Cardiac muscle cell (in vitro differentiated cells and primary cell): ENCODE measurements at regions not wholly inside any gene's neighbourhood (a gene's known extent, or its start where the extent isn't known, plus 50 kb on each side); places are given as distances from the start of the nearest gene placed in this dataset.
A peak's percentile ranks its signal among the peaks of the same experiment; 100 is the strongest.

Source experiments
- DNase-seq, 2 donors: peaks; one replicate each; pipeline versions ENCODE4 v3.0.0 to v3.0.0-alpha.2; 2010 to 2017; ENCODE audit warnings: low read depth in 1 of 2, low spot score in 1 of 2
- H3K27ac ChIP-seq: fragments of 200-600 bp; sonication (generic); 2 replicates; pipeline ENCODE4 v1.5.1; 2016
- H3K27me3 ChIP-seq: fragments of 200-600 bp; sonication (generic); 2 replicates; pipeline ENCODE4 v1.6.0; 2016; ENCODE audit warnings: control low read depth
- H3K36me3 ChIP-seq: fragments of 200-600 bp; sonication (generic); 2 replicates; pipeline ENCODE4 v1.5.1; 2016; ENCODE audit warnings: control low read depth
- H3K4me1 ChIP-seq: fragments of 200-600 bp; sonication (generic); 2 replicates; pipeline ENCODE4 v1.8.1; 2017; ENCODE audit warnings: low read depth, mild to moderate bottlenecking, mixed run types
- H3K4me3 ChIP-seq: fragments of 200-600 bp; sonication (generic); 2 replicates; pipeline ENCODE4 v1.5.1; 2016; ENCODE audit warnings: mild to moderate bottlenecking
- H3K9me3 ChIP-seq: fragments of 200-600 bp; sonication (generic); 2 replicates; pipeline ENCODE4 v1.5.1; 2017; ENCODE audit warnings: low read depth, mild to moderate bottlenecking, control low read depth
- TF ChIP-seq, protein P1 (sequence below): IDR thresholded peaks from 2 replicates; pipeline ENCODE4 v1.5.1; 2012; ENCODE audit warnings: low read depth, mild to moderate bottlenecking, low read length

- Histone ChIP-seq H3K4me3 (no peak overlapping the region), H3K9me3 (no peaks in the 10 kb centered on the region), H3K4me1 (no peaks in the 10 kb centered on the region), H3K36me3 (no peaks in the 10 kb centered on the region), H3K27me3 (no peaks in the 10 kb centered on the region), H3K27ac (no peak overlapping the region)
- TF ChIP-seq, protein P1, sequence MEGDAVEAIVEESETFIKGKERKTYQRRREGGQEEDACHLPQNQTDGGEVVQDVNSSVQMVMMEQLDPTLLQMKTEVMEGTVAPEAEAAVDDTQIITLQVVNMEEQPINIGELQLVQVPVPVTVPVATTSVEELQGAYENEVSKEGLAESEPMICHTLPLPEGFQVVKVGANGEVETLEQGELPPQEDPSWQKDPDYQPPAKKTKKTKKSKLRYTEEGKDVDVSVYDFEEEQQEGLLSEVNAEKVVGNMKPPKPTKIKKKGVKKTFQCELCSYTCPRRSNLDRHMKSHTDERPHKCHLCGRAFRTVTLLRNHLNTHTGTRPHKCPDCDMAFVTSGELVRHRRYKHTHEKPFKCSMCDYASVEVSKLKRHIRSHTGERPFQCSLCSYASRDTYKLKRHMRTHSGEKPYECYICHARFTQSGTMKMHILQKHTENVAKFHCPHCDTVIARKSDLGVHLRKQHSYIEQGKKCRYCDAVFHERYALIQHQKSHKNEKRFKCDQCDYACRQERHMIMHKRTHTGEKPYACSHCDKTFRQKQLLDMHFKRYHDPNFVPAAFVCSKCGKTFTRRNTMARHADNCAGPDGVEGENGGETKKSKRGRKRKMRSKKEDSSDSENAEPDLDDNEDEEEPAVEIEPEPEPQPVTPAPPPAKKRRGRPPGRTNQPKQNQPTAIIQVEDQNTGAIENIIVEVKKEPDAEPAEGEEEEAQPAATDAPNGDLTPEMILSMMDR: no peak
- DNase-seq: no peak
These were observed 62.1 kb upstream of the PROX1 start for GRCh38 chr1:213925531-213926182.

- Histone ChIP-seq H3K4me3 (no peak overlapping the region), H3K9me3 (no peaks in the 10 kb centered on the region), H3K27ac (no peak overlapping the region), H3K4me1 (no peaks in the 10 kb centered on the region), H3K27me3 (no peaks in the 10 kb centered on the region), H3K36me3 (no peaks in the 10 kb centered on the region)
- DNase-seq: no peak
- TF ChIP-seq, protein P1: no peak
These were observed 59.9 kb upstream of the PROX1 start for GRCh38 chr1:213927846-213928245.

- Histone ChIP-seq H3K36me3 (no peaks in the 10 kb centered on the region), H3K4me1 (no peaks in the 10 kb centered on the region), H3K27ac (no peak overlapping the region), H3K9me3 (no peaks in the 10 kb centered on the region), H3K4me3 (no peak overlapping the region), H3K27me3 (no peaks in the 10 kb centered on the region)
- TF ChIP-seq, protein P1: no peak
- no peak for DNase-seq
These were observed 58.4 kb upstream of the PROX1 start for GRCh38 chr1:213929398-213929797.

DNA sequence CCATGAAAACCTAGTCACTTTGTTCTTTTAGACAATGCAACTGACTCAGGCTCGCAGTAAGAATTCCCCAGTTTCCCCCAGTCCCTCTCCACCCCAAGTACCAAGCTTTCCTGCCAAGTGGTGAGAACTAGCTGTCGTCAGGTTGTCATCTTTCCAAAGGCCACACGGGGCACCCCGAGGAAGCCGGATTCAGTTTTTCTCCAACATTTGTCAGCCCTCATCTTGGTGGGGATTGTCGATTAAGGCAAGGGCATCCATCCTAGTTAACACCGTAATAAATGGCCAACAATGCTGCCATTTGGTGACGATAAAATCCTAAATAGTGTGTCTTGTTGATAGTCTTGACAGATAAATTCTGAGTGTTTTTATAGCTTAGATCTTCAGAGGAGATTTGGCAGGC, 55.9 kb upstream of the PROX1 start:
- H3K9me3 ChIP-seq: no peaks in the 10 kb centered on the region
- H3K36me3 ChIP-seq: no peaks in the 10 kb centered on the region
- no peaks in the 10 kb centered on the region for H3K27me3 ChIP-seq
- no peaks in the 10 kb centered on the region for H3K4me1 ChIP-seq
- TF ChIP-seq, protein P1: no peak
- H3K27ac ChIP-seq: no peak overlapping the region
- no peak overlapping the region for H3K4me3 ChIP-seq
- DNase-seq: peak in 1 of 2 donors; percentile 32

DNA sequence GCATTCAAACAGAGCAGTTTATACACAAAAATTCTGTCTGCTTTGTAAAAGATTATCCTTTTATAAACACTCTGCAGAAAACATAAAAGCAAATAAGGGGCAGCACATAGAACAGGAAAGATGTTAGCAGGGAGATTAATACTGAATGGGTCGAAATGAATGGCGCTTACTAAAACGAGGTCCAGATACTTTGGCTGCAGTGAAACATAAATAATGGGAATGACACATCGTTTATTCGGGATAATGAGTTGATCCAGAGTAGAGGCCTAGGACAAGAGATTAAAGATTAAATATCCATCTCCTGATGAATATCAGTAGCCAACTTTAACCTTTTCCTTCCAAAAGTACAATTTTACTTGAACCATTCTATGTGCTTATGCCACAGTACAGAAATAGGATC, 54.4 kb upstream of the PROX1 start:
- Histone ChIP-seq H3K4me1 (no peaks in the 10 kb centered on the region), H3K27me3 (no peaks in the 10 kb centered on the region), H3K4me3 (no peak overlapping the region), H3K9me3 (no peaks in the 10 kb centered on the region), H3K36me3 (no peaks in the 10 kb centered on the region), H3K27ac (no peak overlapping the region)
- TF ChIP-seq, protein P1: no peak
- no peak for DNase-seq

GRCh38 chr1:213934649-213935048, 53.1 kb upstream of the PROX1 start:
- Histone ChIP-seq H3K4me3 (no peak overlapping the region), H3K4me1 (no peaks in the 10 kb centered on the region), H3K27me3 (no peaks in the 10 kb centered on the region), H3K27ac (no peak overlapping the region), H3K9me3 (no peaks in the 10 kb centered on the region), H3K36me3 (no peaks in the 10 kb centered on the region)
- TF ChIP-seq, protein P1: no peak
- DNase-seq: peak in 1 of 2 donors; percentile 10
